ENCODE measurements at regions not wholly inside any gene's neighbourhood (a gene's known extent, or its start where the extent isn't known, plus 50 kb on each side); places are given as distances from the start of the nearest gene placed in this dataset.
"Not testable (repeated sequence)": the region's sequence is repeated elsewhere in the genome, so short reads cannot be mapped to it uniquely, and the experiment has no call there.

DNA sequence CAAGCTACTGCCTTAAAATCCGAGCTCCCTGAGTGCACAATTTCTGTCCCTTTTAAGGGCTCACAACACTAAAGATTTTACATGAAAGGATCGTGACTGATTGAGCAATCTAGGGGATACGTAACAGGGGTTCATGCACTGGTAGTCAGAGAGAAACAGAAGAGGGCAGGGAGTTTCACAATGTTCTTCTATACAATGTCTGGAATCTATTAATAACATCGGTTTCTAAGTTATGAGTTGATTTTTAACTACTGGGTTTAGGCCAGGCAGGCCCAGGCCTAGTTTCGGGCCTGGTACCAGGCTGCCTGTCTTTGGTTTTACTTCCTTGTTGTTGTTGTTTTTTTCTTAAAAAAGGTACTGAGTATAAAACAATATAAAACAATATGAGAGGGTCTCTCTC, 632.4 kb upstream of the AMOT start:
- DNase-seq = not testable (repeated sequence)

DNA sequence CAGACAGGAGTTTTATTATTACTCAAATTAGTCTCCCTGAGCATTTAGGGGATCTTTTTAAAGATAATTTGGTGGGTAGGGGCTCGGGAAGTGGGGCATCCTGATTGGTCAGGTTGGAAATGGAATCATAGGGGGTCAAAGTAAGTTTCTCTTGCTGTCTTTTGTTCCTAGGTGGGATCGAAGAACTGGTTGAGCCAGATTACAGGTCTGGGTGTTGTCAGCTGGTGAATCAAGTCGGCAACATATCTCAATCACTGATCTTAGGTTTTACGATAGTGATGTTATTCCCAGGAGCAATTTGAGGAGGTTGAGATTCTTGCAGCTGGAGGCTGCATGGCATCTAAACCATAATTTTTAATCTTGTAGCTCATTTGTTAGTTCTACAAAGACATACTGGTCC, 629.5 kb upstream of the AMOT start:
- no peak for DNase-seq

DNA sequence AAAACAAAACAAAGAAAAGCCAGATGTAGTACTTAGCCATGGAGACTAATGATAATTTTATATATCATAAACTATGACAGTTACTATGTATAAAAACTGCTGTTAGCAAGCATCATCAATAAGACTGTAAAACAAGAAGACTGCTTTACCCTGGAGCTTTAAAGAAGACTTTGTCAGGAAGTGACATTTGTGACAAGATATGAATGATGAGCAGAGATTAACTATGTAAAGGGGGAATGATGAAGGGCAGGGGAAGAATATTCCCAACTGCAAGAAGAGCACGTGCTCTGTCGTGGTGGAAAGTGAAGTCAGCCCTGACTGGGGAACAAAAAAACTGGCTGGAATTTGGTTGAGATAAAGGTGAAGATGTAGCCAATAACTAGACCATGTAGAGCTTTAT, 617.1 kb upstream of the AMOT start:
- DNase-seq = no peak

DNA sequence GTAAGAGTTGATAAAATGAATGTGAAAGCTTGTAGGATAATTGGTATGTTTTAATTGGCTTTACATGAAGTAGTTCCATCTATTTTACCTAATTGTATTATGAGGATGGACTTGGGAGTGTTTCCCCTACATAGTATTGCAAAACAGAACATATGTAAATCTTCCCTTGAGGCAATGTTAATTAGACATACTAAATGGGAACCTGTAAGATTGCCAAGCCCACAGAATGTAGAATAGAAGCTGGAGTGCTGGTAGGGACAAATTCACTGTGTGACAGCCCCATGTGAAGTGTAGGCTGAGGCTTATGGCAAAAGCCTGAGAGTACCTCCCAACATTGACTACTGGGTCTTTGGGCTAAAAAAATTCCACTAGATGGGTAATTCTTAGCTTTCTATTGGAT, 615.0 kb upstream of the AMOT start:
- DNase-seq = no peak

DNA sequence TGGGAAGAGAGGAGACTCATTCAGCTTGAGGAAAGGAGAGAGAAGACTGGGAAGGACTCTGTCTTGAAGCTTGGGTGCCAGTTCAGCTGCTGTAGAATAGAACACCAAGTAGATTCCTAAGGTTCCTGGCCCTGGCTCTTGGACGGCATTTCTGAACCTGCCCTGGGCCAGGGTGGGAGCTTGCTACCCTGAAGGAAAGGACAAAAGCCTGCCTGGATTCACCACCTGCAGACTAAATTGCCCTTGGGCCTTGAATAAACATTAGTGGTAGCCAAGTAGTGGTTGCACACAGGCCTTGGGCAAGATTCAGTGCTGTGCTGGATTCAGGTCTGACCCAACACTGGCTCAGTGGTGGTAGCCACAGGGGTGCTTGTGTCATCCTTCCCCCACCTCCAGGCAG, 588.4 kb upstream of the AMOT start:
- DNase-seq = no peak

DNA sequence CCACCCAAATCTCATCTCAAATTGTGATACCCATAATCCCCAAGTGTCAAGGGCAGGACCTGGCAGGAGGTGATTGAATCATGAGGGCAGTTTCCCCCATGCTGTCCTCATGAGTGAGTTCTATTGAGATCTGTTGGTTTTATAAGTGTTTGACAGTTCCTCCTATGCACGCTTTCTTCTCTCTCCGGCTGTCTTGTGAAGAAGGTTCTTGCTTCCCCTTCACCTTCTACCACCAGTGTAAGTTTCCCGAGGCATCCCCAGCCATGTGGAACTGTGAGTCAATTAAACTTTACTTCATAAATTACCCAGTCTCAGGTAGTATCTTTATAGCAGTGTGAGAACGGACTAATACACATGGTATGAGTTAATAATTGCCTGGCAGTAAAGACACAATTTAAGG, 581.7 kb upstream of the AMOT start:
- DNase-seq = no peak

DNA sequence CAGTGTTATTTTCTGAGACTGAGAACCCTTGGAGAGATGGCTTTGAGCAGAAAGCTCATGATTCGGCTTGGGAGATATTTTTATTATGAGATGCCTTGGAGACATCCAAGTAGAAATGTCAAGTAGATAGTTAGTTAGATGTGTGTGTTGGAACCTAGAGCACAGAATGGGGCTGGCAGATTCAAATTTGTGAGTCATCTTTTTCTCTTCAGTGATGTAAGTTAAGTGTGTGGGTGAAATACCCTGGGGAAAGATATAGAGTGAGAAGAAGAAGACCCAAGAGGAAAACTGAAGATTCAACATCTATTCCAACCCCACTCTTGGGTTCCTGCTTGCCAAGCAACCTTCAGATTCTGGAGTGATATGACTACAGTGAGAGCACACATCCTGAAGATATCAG, 580.8 kb upstream of the AMOT start:
- no peak for DNase-seq

DNA sequence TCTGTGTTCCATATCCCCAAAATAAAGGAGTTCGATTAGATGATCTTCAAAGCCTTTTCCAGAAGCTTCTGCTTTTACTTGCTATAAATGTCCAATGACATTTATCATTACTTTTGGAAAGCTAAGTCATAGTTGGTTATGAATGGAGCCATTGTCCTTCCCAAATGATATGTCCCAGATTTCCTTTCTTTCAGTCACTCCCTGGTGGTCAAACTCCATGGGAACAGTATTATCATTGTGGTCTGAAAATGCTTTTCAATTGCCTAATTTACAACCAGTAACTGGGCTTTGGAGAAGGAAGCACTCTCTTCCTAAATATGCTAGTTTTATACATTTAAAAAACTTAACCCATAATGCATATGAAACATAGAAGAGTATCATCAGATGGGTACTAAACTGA, 571.5 kb upstream of the AMOT start:
- no peak for DNase-seq

DNA sequence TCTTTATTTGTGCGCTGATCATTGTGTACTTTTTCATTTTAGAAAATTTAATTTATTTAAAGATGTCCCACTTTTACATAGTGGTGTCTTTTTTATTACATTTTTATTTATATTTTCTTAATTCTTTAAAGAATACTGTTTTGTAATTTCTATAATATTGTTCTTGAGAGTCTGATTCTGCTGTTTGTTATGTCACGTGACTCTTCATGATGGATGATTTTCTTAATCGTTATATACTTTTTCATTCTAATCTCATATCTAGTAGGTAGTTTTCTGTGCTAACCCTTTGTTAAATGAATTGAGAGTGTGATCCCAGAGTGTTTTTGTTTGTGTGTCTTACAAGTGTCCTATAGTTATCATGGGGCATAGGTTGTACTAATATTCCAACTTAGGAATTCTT, 568.2 kb upstream of the AMOT start:
- no peak for DNase-seq

DNA sequence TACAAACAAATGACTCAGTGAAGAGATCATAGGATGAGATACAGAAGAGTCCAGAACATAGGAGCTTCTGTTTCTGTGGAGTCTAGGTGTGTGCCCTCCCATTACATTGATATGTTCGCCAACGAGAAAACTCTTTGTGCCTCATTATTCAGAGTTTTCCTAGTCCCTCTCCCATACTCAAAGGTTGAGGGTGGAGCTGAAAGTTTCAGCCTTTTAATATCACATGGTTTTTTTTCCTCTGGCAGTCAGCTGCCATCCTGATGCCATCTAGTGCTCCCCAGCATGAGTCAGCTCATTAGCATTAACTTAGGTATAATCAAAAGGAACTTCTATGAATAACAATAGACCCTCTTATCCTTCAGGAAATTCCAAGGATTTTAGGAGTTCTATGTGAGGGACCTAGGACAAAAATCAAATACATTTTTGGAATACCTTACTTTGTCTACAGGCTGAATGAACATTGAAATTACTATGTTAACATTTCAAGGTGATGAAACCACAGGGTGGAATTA, 559.6 kb upstream of the AMOT start:
- DNase-seq = peak; percentile 29

DNA sequence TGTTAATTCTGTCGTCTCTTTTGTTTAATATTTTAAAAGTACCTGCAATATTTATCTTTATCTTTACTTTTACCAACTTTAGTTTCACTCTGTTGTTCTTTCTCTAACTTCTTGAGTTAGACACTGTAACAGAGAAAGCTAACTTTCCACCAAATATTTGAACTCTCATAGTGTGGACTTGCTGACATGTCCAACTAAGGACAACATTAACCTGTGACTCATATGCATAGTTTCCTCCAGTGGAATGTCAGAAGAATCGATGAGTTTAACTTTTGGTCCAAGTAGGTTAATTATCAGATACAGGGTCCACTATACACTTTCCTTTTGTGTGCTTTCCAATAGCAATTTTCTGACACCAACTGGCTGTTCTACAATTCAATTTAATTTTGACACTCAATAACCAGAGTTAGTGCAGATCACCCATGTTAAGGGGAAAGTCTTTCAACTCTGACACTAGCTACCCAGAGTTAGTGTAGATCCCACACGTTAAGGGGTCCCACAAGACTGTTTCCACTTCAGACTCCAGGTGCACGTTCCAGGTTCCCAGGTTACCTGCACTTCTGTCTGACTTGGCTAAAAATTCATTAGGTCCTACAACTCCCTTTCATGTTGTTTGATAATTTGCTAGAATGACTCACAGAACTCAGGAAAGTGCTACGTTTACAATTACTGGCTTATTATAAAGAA, 559.0 kb upstream of the AMOT start:
- no peak for DNase-seq

DNA sequence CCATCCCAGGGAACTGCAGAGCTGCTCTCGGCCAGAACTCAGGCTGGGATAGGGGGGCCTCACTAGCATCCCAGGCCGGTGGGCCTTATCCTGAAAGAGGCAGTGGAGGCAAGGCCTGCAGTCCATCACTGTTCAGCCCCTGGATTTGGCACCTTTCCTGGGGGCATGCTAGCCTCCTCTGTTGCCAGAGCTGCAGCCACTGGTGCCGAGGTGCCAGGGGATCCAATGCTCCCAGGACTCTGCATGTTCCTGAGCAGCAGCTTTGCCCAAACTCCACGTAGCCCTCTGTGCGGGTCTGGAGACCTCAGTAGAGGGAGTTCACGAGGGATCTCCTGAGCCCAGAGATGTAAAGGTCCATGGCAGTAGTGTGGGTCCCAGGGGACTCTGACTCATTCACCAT, 551.7 kb upstream of the AMOT start:
- DNase-seq = no peak

DNA sequence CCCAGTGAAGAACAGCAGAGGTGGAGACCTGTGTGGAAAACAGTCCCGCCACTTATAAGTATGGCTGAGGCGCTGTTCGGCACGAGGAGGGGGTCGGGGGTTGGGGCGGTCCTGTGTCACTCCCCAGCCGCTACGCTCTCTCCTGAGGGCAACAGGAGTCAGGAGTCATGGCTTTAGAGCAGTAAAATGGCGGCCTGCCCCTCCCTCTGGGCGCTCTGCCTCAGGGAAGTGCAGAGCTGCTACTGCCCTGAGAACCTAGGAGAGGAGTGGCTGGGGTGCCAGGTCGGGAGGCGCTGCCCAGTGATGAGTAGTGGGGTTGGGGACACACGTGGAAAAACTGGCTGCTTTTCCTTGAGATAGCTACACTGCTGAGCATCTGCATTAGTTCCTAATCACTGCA, 551.2 kb upstream of the AMOT start:
- no peak for DNase-seq

DNA sequence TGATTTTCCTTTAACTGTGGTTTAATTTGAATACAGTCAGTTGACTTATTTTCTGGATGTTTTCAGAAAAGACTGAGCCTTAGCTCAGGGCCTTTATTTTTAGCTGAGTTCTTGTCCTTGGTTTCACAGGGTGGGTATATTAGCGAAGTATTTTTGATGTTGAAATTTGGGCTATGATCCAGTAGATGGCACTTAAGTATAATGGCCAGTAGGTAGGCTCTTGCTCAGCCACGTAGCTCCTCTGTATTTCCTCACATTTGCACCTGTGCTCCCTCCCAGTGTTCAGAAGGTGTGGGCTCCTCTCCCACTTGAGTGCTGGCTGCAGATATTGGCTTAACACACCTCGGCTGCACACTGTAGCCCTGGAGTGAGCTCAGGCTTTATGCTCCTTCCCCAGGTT, 549.9 kb upstream of the AMOT start:
- no peak for DNase-seq

DNA sequence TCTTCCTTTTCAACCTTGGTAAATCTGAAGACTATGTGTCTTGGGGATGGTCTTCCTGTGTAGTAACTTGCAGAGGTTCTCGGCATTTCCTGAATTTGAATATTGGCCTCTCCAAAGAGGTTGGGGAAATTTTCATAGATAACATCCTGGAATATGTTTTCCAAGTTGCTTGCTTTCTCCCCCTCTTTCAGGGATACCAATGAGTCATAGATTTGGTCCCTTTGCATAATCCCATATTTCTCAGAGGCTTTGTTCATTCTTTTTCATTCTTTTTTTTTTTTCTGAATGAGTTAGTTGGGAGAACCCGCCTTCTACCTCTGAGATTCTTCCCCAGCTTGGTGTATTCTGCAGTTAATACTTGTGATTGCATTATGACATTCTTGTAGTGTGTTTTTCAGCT, 549.2 kb upstream of the AMOT start:
- DNase-seq = no peak

DNA sequence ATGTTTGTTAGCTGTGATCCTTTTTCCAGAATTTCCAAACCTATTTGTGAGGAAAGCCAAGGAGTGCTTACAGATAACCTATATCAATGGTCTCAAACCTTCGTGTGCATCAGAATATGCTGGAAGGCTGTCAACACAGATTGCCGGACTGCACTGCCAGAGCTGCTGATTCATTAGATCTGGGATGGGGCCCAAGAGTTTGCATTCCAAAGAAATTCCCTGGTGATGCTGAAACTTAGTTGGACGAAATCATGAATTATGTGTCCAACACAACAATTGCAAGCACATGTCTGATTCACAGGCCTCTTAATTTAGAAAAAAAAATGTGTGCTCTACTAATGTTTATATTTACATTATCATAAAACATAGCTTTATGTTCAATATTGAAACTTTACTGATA, 544.0 kb upstream of the AMOT start:
- peak; percentile 81 for DNase-seq

DNA sequence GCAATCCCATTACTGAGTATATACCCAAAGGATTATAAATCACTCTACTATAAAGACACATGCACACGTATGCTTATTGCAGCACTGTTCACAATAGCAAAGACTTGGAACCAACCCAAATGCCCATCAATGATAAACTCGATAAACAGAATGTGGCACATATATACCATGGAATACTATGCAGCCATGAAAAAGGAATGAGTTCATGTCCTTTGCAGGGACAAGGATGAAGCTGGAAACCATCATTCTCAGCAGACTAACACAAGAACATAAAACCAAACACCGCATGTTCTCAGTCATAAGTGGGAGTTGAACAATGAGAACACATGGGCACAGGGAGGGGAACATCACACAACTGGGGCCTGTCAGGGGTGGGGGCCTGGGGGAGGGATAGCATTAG, 532.8 kb upstream of the AMOT start:
- not testable (repeated sequence) for DNase-seq

DNA sequence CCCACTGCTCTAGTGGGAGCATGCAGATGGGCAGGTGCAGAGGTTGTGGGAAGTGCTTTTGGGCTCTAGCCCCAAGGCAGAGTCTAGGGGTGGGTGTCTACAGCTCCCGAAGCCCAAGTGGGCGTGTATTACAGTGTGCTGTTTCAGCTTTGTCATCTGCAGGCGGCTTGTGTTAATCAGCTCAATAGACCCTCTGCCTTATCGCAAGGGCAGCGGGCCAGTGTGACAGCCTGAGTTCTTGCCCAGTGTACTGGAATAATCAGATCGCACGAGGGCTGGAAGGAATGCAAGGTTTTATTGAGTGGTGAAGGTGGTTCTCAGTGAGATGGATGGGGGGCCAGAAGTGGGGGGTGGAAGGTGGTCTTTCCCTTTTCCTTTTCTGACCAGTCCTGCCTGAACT, 529.4 kb upstream of the AMOT start:
- no peak for DNase-seq

DNA sequence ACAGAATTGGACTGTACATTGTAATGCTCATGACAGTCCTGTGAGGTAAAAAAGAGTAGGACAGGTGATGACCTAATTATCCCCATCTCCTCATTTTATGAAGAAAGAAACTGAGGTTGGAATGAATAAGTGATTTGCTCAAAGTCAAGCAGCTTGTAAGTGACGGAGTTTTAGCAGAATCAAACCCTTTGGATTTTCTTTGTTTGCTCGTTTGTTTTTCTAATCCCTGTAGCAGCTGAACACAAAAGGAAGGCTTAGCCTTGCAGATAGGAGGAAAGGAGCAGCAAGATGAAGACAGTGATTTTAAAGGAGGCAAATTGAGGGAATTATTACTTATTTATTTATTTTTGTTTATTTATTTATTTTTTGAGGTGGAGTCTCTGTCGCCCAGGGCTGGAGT, 528.4 kb upstream of the AMOT start:
- DNase-seq = no peak

DNA sequence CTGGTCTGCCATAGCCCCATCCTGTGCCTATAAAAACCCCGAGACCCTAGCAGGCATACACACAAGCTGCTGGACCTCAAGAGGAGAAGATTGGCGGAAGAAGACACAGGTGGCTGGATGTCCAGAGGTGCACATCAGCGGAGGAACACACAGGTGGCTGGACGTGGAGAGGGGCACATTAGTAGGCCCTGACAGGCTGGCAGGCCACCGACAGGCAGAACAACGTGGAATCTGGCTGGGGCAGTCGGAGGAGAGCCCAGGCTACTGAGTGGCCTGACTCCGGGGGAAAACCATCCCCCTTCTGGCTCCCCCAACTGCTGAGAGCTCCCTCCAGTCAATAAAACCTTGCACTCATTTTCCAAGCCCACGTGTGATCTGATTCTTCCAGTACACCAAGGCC, 512.5 kb upstream of the AMOT start:
- DNase-seq = no peak

DNA sequence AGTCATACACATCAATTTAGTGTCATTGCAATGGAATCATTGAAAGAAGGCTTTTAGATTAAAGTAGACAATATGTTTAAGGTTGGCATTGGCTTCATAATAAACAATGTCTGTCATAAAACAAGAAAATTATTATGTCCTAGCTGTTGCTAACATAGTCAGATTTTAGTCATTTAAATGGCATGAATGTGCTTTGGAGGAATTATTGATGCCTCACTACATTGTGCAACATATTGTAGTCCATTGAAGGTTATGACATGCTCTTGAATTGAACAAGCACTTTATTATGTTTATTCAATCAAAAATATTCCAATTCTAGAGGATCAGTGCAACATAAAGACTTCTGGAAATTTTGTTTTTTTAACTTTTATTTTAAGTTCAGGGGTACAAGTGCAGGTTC, 489.8 kb upstream of the AMOT start:
- no peak for DNase-seq

DNA sequence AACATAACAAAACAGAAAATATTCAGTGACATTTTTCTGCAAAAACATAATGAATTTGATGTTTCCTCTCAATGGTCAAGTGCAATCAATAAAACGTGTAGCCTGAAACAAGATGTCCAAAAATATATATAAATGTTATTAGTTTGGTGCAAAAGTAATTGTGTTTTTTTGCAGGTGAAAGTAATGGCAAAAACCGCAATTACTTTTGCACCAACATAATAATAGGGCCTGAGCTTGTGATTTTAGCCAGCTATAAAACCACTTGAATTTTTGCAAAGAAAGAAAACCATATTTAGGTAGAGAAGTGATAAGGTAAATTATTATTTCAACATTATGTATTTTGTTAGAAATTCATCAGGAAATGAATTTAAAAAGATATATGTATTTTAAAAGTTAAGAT, 475.3 kb upstream of the AMOT start:
- no peak for DNase-seq

DNA sequence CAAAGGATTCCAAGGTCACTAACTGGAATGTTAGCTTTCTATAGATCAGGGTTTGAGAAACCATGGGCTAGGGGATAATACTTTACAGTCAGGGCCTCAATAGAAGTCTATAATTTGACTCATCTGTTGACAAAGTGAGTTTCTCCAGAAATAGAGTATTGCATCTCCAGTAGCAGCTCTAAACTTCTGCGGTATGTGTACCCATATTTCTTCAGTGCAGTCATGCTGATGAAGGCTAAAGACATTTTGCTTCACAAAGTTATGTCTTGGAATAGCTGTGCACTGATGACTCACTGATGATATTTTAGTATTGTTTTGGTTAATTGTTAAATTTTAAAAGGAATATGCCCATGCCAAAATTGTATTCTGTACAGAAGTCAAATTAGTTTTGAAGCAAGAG, 464.9 kb upstream of the AMOT start:
- DNase-seq = peak; percentile 19

DNA sequence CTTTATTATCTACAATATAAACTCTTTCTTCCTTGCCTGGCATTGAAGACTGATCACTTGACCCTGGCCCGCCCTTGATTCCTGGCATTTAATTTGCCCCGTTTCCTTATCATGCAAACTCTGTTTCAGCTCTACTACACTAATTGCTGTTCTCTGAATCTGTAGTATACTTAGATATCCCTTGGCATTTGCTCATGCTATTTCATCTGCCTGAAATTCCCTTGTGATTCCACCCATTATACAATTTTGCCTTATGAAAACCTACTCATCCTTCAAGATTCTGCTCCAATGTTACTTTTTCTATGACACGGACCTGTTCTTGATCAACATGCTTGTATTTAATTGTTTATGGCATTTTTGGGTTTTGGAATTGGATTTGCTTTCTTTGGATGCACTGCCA, 459.9 kb upstream of the AMOT start:
- no peak for DNase-seq

DNA sequence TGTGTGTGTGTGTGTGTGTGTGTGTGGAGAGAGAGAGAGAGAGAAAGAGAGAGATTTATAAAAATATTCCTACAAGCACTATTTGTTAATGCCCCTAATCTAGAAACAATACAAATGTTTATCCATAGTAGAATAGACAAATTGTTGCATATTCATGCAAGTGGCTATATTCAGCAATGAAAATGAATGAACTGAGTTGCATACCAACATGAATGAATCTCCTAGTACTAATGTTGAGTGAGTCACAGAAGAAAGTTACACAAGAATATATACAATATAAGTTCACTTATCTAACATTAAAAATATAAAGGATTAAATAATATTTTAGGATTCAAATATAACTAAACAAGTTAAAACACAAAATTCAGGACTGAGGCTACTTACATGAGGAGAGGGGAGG, 456.8 kb upstream of the AMOT start:
- DNase-seq = no peak

DNA sequence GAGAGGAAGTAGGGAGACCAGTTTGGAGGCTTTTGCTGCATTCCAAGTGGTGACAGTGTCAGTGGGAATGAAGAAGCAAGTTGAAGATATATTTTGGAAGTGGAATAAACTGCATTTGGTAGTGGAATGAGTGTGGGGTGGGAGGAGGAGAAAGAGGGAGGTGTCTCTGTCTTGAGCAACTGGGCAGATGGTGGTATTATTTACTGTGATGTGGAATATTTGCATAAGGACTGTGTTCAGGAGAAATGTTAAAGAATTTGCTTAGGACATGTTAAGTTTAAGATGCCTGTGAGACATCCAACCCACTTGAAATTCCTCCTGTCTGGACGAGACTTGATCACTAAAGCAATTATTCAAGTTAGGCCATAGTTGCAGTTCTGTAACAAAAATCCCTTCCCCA, 448.9 kb upstream of the AMOT start:
- no peak for DNase-seq

Measured in NCI-H226 (cell line).